ENCODE measurements at regions not wholly inside any gene's neighbourhood (a gene's known extent, or its start where the extent isn't known, plus 50 kb on each side); places are given as distances from the start of the nearest gene placed in this dataset.

GRCh38 chr18:69109686-69110085 is 291.0 kb upstream of the DOK6 start:
- no peak for TF ChIP-seq CTCF (conservative IDR thresholded peaks at IDR 0.05; ENCODE audit: low read depth, low read length)
- no peak for TF ChIP-seq MXI1 (IDR thresholded peaks at IDR 0.05; ENCODE audit: borderline replicate concordance, low read depth, low read length)
- TF ChIP-seq POLR2A (IDR thresholded peaks at IDR 0.05; ENCODE audit: low read depth, low read length): no peak
- TF ChIP-seq RAD21 (IDR thresholded peaks at IDR 0.05; ENCODE audit: low read length): no peak
- no peak for TF ChIP-seq RFX5 (IDR thresholded peaks at IDR 0.05; ENCODE audit: low read depth, low read length)
- TF ChIP-seq MAZ (IDR thresholded peaks at IDR 0.05; ENCODE audit: borderline replicate concordance, low read depth, low read length): no peak
- no peak for TF ChIP-seq USF2 (IDR thresholded peaks at IDR 0.05; ENCODE audit: low read depth, low read length)
- TF ChIP-seq SMC3 (IDR thresholded peaks at IDR 0.05; ENCODE audit: low read depth, low read length): no peak
- no peak for TF ChIP-seq NFE2L2 (IDR thresholded peaks at IDR 0.05; ENCODE audit: low read depth, low read length)
- TF ChIP-seq FOS (IDR thresholded peaks at IDR 0.05; ENCODE audit: low read depth, low read length): no peak
